T-helper 17 cell (primary cell): ENCODE measurements at regions not wholly inside any gene's neighbourhood (a gene's known extent, or its start where the extent isn't known, plus 50 kb on each side); places are given as distances from the start of the nearest gene placed in this dataset.

Experiments
- ATAC-seq: fragments of 150-1000 bp; cut with Tn5 transposase; 2 replicates; pipeline ENCODE4 v1.10.0; 2021; ENCODE audit warnings: mild to moderate bottlenecking, moderate library complexity
- DNase-seq, 3 donors: peaks; one replicate each; pipeline versions ENCODE4 v3.0.0 to v3.0.0-alpha.2; 2020 to 2021
- H3K9me3 ChIP-seq: one replicate; pipeline ENCODE4 v1.7.0; 2013; ENCODE audit warnings: low read length, mild to moderate bottlenecking; ENCODE audit not compliant: control insufficient read depth, poor library complexity, severe bottlenecking
- H3K27ac Mint-ChIP-seq: one replicate; pipeline ENCODE4 v1.8.0; 2022; ENCODE audit warnings: mild to moderate bottlenecking, moderate library complexity, mixed read lengths
- H3K27me3 Mint-ChIP-seq: one replicate; pipeline ENCODE4 v1.8.0; 2022; ENCODE audit warnings: mixed read lengths
- H3K36me3 Mint-ChIP-seq: one replicate; pipeline ENCODE4 v1.8.0; 2022; ENCODE audit warnings: low read depth, mixed read lengths
- H3K4me1 Mint-ChIP-seq: one replicate; pipeline ENCODE4 v1.8.0; 2022; ENCODE audit warnings: mild to moderate bottlenecking, mixed read lengths
- H3K4me3 Mint-ChIP-seq: one replicate; pipeline ENCODE4 v1.8.0; 2022; ENCODE audit warnings: mild to moderate bottlenecking, moderate library complexity, mixed read lengths

- no peak overlapping the region for H3K27ac Mint-ChIP-seq
- no peaks in the 10 kb centered on the region for H3K36me3 Mint-ChIP-seq
- DNase-seq, result no peak
- ATAC-seq, result no peak
- H3K27me3 Mint-ChIP-seq, result peaks cover 39% of the 10 kb centered on the region
- H3K4me3 Mint-ChIP-seq, result no peak overlapping the region
- no peaks in the 10 kb centered on the region for H3K9me3 ChIP-seq
- peaks cover 4% of the 10 kb centered on the region for H3K4me1 Mint-ChIP-seq
Observed at GRCh38 chr3:150062492-150062891, 91.8 kb upstream of the PFN2 start.

- DNase-seq (no peak), ATAC-seq (no peak)
- Mint-ChIP-seq H3K27me3 (peaks cover 35% of the 10 kb centered on the region), H3K4me1 (peaks cover 4% of the 10 kb centered on the region), H3K4me3 (no peak overlapping the region), H3K27ac (no peak overlapping the region), H3K36me3 (no peaks in the 10 kb centered on the region)
- no peaks in the 10 kb centered on the region for H3K9me3 ChIP-seq
Observed at GRCh38 chr3:150061288-150062024, 90.8 kb upstream of the PFN2 start.

- ATAC-seq, result no peak
- H3K36me3 Mint-ChIP-seq, result no peaks in the 10 kb centered on the region
Observed at GRCh38 chr3:150059729-150060128, 89.0 kb upstream of the PFN2 start.

GRCh38 chr3:150059241-150059640 lies 88.5 kb upstream of the PFN2 start:
- Mint-ChIP-seq H3K27me3 (peaks cover 42% of the 10 kb centered on the region), H3K4me3 (no peak overlapping the region), H3K36me3 (no peaks in the 10 kb centered on the region), H3K27ac (no peak overlapping the region), H3K4me1 (peaks cover 4% of the 10 kb centered on the region)
- no peaks in the 10 kb centered on the region for H3K9me3 ChIP-seq
- ATAC-seq, result no peak
- DNase-seq, result no peak

More at GRCh38 chr3:150059729-150060128, 89.0 kb upstream of the PFN2 start:
- Mint-ChIP-seq H3K4me1 (peaks cover 4% of the 10 kb centered on the region), H3K27me3 (peaks cover 37% of the 10 kb centered on the region), H3K4me3 (no peak overlapping the region), H3K27ac (no peak overlapping the region)
- H3K9me3 ChIP-seq, result no peaks in the 10 kb centered on the region
- no peak for DNase-seq

- H3K4me3 Mint-ChIP-seq, result no peak overlapping the region
- H3K36me3 Mint-ChIP-seq, result no peaks in the 10 kb centered on the region
- peaks cover 50% of the 10 kb centered on the region for H3K27me3 Mint-ChIP-seq
- peaks cover 4% of the 10 kb centered on the region for H3K4me1 Mint-ChIP-seq
- DNase-seq (no peak), ATAC-seq (no peak)
- no peak overlapping the region for H3K27ac Mint-ChIP-seq
- H3K9me3 ChIP-seq, result no peaks in the 10 kb centered on the region
Observed at GRCh38 chr3:150057227-150057626, 86.5 kb upstream of the PFN2 start.

GRCh38 chr3:150055332-150055731 lies 84.6 kb upstream of the PFN2 start:
- Mint-ChIP-seq H3K36me3 (no peaks in the 10 kb centered on the region), H3K4me1 (peaks cover 2% of the 10 kb centered on the region), H3K27me3 (peaks cover 41% of the 10 kb centered on the region), H3K4me3 (no peak overlapping the region), H3K27ac (no peak overlapping the region)
- DNase-seq, result no peak
- no peaks in the 10 kb centered on the region for H3K9me3 ChIP-seq
- no peak for ATAC-seq

GRCh38 chr3:150054635-150055034 lies 83.9 kb upstream of the PFN2 start:
- Mint-ChIP-seq H3K27ac (no peak overlapping the region), H3K4me3 (no peak overlapping the region), H3K36me3 (no peaks in the 10 kb centered on the region), H3K27me3 (peaks cover 37% of the 10 kb centered on the region), H3K4me1 (peaks cover 2% of the 10 kb centered on the region)
- H3K9me3 ChIP-seq, result no peaks in the 10 kb centered on the region
- ATAC-seq (no peak), DNase-seq (no peak)

- H3K27me3 Mint-ChIP-seq, result peaks cover 36% of the 10 kb centered on the region
- ATAC-seq (no peak), DNase-seq (no peak)
- H3K4me1 Mint-ChIP-seq, result peaks cover 2% of the 10 kb centered on the region
- H3K27ac Mint-ChIP-seq, result no peak overlapping the region
- H3K9me3 ChIP-seq, result no peaks in the 10 kb centered on the region
- no peaks in the 10 kb centered on the region for H3K36me3 Mint-ChIP-seq
- H3K4me3 Mint-ChIP-seq, result no peak overlapping the region
Observed at GRCh38 chr3:150050510-150050909, 79.8 kb upstream of the PFN2 start.

GRCh38 chr3:150049317-150049716 lies 78.6 kb upstream of the PFN2 start:
- no peaks in the 10 kb centered on the region for H3K9me3 ChIP-seq
- no peak for DNase-seq
- Mint-ChIP-seq H3K27ac (no peak overlapping the region), H3K4me1 (peaks cover 2% of the 10 kb centered on the region), H3K36me3 (no peaks in the 10 kb centered on the region), H3K4me3 (no peak overlapping the region), H3K27me3 (peaks cover 30% of the 10 kb centered on the region)
- ATAC-seq, result no peak

- Mint-ChIP-seq H3K4me1 (no peaks in the 10 kb centered on the region), H3K36me3 (no peaks in the 10 kb centered on the region), H3K27me3 (peaks cover 5% of the 10 kb centered on the region), H3K4me3 (no peak overlapping the region), H3K27ac (no peak overlapping the region)
- ATAC-seq (no peak), DNase-seq (no peak)
- H3K9me3 ChIP-seq, result peaks cover 4% of the 10 kb centered on the region
Observed at GRCh38 chr3:150041877-150042276, 71.2 kb upstream of the PFN2 start.

- no peaks in the 10 kb centered on the region for H3K36me3 Mint-ChIP-seq
- no peak overlapping the region for H3K27ac Mint-ChIP-seq
- ATAC-seq (no peak), DNase-seq (no peak)
- no peaks in the 10 kb centered on the region for H3K4me1 Mint-ChIP-seq
- peaks cover 21% of the 10 kb centered on the region for H3K27me3 Mint-ChIP-seq
- H3K9me3 ChIP-seq, result peaks cover 4% of the 10 kb centered on the region
- H3K4me3 Mint-ChIP-seq, result no peak overlapping the region
Observed at GRCh38 chr3:150040097-150040496, 69.4 kb upstream of the PFN2 start.

- ATAC-seq (no peak), DNase-seq (no peak)
- peaks cover 2% of the 10 kb centered on the region for H3K36me3 Mint-ChIP-seq
- no peak overlapping the region for H3K4me3 Mint-ChIP-seq
- H3K27ac Mint-ChIP-seq, result no peak overlapping the region
- H3K4me1 Mint-ChIP-seq, result no peaks in the 10 kb centered on the region
- H3K9me3 ChIP-seq, result peaks cover 4% of the 10 kb centered on the region
- peaks cover 26% of the 10 kb centered on the region for H3K27me3 Mint-ChIP-seq
Observed at GRCh38 chr3:150038830-150039229, 68.1 kb upstream of the PFN2 start.

GRCh38 chr3:150036780-150037179 lies 66.1 kb upstream of the PFN2 start:
- no peak overlapping the region for H3K4me3 Mint-ChIP-seq
- H3K4me1 Mint-ChIP-seq, result no peaks in the 10 kb centered on the region
- H3K9me3 ChIP-seq, result peaks cover 4% of the 10 kb centered on the region
- H3K27me3 Mint-ChIP-seq, result peaks cover 26% of the 10 kb centered on the region
- ATAC-seq, result no peak
- peaks cover 2% of the 10 kb centered on the region for H3K36me3 Mint-ChIP-seq
- DNase-seq, result no peak
- no peak overlapping the region for H3K27ac Mint-ChIP-seq

- ATAC-seq, result no peak
- DNase-seq, result no peak
- H3K36me3 Mint-ChIP-seq, result peaks cover 2% of the 10 kb centered on the region
- H3K27ac Mint-ChIP-seq, result no peak overlapping the region
- no peaks in the 10 kb centered on the region for H3K9me3 ChIP-seq
- H3K4me3 Mint-ChIP-seq, result no peak overlapping the region
- H3K27me3 Mint-ChIP-seq, result peaks cover 33% of the 10 kb centered on the region
- H3K4me1 Mint-ChIP-seq, result no peaks in the 10 kb centered on the region
Observed at GRCh38 chr3:150035910-150036612, 65.4 kb upstream of the PFN2 start.
